GM12873 (cell line): ENCODE measurements at regions not wholly inside any gene's neighbourhood (a gene's known extent, or its start where the extent isn't known, plus 50 kb on each side); places are given as distances from the start of the nearest gene placed in this dataset.

Experiments
- CTCF ChIP-seq: IDR thresholded peaks from 2 replicates; pipeline ENCODE4 v1.5.1; 2012; ENCODE audit warnings: low read depth, mild to moderate bottlenecking, moderate library complexity, low read length, control low read depth; ENCODE audit not compliant: insufficient read depth; ENCODE audit errors: missing control alignments

GRCh38 chr12:66831495-66831894 is 152.6 kb upstream of the GRIP1 start:
- no peak for TF ChIP-seq CTCF

DNA sequence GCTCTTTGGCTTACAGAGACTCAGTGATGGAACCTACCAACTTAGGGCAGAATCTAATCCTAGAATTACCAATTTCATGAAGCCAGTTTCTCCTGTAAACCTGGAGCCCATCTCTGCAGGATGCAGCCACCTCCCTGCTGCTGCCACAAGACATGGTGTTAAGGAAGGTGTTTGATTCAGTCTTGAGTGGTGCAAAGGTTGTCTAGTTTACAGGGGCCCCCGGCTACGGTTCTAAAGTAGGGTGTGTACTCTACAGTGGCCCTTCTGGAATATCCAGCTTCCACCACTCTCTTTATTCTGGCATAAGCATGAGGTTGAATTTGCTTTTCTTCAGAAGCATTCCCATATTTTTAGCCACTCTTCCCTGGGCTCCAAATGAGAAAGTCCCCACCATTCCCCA is 154.1 kb upstream of the GRIP1 start:
- TF ChIP-seq CTCF, result no peak

DNA sequence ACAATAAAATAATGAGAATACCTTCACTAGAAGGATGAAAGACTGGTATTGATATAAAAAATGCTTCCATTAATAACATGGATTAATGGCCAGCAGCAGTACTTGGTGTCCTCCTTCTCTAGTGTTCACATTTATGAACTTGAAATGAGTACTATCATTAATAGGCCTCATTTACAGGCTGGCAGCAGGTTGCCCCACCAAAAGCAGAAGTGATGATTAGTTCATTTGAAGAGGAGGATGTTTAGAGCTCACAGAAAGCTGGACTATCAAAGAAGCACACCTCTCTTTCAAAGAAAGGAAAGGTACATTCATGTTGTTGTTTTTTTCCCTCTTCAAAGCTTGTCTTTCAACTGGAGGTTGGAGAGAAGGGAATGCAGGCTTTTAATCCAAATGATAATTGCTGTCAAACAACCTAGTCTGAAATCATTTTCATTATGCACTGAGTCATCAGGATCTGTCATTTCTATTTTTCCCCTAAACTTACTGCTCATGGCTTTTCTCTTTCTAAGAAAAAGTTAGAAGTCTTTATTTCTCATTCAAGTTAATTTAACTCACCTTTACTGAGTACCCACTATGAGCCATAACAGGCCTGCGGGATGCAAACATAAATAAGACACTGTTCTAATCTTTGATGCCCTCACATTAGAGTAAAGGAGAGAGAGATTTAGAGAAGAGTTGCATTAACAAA is 157.9 kb upstream of the GRIP1 start:
- TF ChIP-seq CTCF, result no peak

DNA sequence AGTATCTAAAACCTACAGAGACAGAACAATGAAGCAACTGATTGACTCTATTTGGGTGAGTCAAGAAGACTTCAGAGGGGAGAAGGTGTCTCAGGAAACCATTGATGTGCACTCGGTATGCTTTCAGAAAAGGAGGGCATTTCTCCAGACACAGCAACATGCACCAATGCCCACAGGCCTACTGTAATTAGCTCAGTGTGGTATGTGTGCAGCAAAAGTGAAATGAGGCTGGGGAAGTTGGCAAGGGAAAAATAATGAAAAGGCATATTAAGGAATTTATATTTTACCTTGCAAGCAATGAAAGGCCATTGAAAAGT is 158.4 kb upstream of the GRIP1 start:
- no peak for TF ChIP-seq CTCF

DNA sequence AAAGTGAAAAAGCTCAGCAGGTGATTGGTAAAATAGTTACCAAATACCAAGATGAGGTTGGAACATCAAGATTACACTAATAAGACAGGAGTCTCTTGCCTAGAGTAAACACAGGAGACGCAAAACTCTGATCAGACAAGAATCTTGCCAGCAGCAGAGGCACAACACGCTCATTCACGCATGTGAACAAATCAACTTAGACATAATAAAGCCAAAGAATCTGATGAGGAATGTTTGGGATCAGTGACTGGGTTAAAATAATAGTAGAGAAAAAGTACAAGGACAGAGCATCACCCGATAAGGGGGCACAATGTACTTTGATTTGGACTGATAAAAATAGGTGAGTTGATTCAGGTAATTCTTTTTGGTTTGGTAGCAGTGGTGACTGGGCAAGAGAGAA is 159.5 kb upstream of the GRIP1 start:
- TF ChIP-seq CTCF, result no peak

- TF ChIP-seq CTCF, result no peak
These were observed 170.1 kb upstream of the GRIP1 start for GRCh38 chr12:66848967-66849366.

DNA sequence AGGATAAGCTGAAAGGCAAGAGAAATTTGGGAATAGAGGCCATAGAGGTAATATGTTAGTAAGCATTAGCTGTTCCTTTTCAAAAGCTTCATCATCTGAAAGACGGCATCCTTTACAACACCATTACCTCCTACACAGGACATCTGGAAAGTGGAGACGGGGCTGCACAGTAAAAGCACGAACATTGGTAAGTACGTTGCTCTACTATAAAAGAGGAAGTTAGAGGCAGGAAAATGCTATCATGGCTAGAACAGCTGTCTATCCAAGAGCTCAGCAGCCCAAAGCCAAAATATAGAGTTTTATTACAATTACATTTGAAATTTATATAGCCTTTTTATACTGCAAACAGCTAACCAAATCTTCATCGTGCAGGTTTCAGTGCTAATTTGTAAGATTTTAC is 172.3 kb upstream of the GRIP1 start:
- TF ChIP-seq CTCF, result no peak
